Upper lobe of left lung (tissue), 6 donors: ENCODE measurements at regions not wholly inside any gene's neighbourhood (a gene's known extent, or its start where the extent isn't known, plus 50 kb on each side); places are given as distances from the start of the nearest gene placed in this dataset.
A peak's percentile ranks its signal among the peaks of the same experiment; 100 is the strongest.

Source experiments
- ATAC-seq, 2 donors: fragments of 200-7000 bp; cut with Tn5 transposase; one replicate each; pipeline ENCODE4 v1.9.1; 2022; ENCODE audit warnings: mild to moderate bottlenecking in 2 of 2, moderate library complexity in 2 of 2; ENCODE audit not compliant: low FRiP score in 2 of 2
- DNase-seq, 2 donors: peaks; one replicate each; pipeline ENCODE4 v3.0.0-alpha.2; 2019 to 2020
- H3K27ac ChIP-seq, 4 donors: fragments of 200-600 bp; sonication (generic); one replicate each; pipeline ENCODE4 v1.5.1; 2016 to 2019
- H3K27me3 ChIP-seq, 4 donors: fragments of 200-600 bp; sonication (generic); one replicate each; pipeline ENCODE4 v1.5.1; 2017 to 2019
- H3K36me3 ChIP-seq, 4 donors: fragments of 200-600 bp; sonication (generic); one replicate each; pipeline ENCODE4 v1.5.1; 2016 to 2019
- H3K4me1 ChIP-seq, 4 donors: fragments of 200-600 bp; sonication (generic); one replicate each; pipeline ENCODE4 v1.5.1; 2018 to 2019
- H3K4me3 ChIP-seq, 4 donors: fragments of 200-600 bp; sonication (generic); one replicate each; pipeline ENCODE4 v1.5.1; 2017 to 2019; ENCODE audit warnings: mild to moderate bottlenecking in 2 of 4, moderate library complexity in 1 of 4
- H3K9me3 ChIP-seq, 4 donors: fragments of 200-600 bp; sonication (generic); one replicate each; pipeline ENCODE4 v1.5.1; 2018 to 2019
- EP300 ChIP-seq, 4 donors: sonication (generic); formaldehyde crosslinking; IDR thresholded peaks; one replicate each; pipeline ENCODE4 v1.5.1; 2017; ENCODE audit warnings: antibody characterized with exemption in 4 of 4, control low read depth in 2 of 4
- POLR2A ChIP-seq, 4 donors: fragments of 450-650 bp; IDR thresholded peaks; one replicate each; pipeline ENCODE4 v1.5.1; 2016 to 2017; ENCODE audit warnings: antibody characterized with exemption in 4 of 4, mild to moderate bottlenecking in 2 of 4
- POLR2AphosphoS5 ChIP-seq, 2 donors: sonication (generic); formaldehyde crosslinking; IDR thresholded peaks; one replicate each; pipeline ENCODE4 v1.5.1; 2017; ENCODE audit warnings: antibody characterized with exemption in 2 of 2
- WGBS, 2 donors: methylation state at CpG; one replicate each; pipeline ENCODE4 v1.1.5; 2017 to 2018; 5-methylcytosine and 5-hydroxymethylcytosine counted together
- TF ChIP-seq, protein P1 (sequence below), 6 experiments: fragments of 450-650 bp in 4 of 6; fragments of 200-600 bp in 2 of 6; sonication (generic) in 2 of 6; IDR thresholded peaks; one replicate each; pipeline ENCODE4 v1.5.1; 2016 to 2019; ENCODE audit warnings: antibody characterized with exemption in 6 of 6
- donor health status: DM: no; HTN: no; CAD: no; lungs with moderate emphysema.
- donor health status: DM: no; HTN: yes; CAD: no; lungs with severe emphysema.

DNA sequence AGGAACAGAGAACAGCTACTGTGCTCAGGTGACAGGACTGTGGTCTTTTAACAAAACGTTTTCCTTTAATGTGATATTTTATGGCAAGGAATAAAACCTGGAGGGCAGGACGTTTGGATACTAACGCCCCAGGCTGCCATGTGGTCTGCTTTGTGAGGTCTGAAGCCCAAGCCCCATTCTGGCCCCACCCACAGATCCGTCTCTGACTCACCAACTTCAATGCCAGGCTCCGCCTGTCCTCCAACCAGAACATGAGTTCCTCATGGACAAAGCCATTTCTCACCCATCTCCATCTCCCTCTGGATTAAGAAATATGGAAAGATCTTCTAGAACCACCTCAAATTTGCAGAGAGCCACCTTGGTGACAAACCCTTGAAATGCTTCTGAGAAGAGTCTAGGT, 148.8 kb downstream of the CRYBB2 start:
- no peak overlapping the region for H3K4me3 ChIP-seq
- 50 to 68% methylated on average over 5 of the region's 5 CpGs for WGBS, 2 donors
- TF ChIP-seq, protein P1, sequence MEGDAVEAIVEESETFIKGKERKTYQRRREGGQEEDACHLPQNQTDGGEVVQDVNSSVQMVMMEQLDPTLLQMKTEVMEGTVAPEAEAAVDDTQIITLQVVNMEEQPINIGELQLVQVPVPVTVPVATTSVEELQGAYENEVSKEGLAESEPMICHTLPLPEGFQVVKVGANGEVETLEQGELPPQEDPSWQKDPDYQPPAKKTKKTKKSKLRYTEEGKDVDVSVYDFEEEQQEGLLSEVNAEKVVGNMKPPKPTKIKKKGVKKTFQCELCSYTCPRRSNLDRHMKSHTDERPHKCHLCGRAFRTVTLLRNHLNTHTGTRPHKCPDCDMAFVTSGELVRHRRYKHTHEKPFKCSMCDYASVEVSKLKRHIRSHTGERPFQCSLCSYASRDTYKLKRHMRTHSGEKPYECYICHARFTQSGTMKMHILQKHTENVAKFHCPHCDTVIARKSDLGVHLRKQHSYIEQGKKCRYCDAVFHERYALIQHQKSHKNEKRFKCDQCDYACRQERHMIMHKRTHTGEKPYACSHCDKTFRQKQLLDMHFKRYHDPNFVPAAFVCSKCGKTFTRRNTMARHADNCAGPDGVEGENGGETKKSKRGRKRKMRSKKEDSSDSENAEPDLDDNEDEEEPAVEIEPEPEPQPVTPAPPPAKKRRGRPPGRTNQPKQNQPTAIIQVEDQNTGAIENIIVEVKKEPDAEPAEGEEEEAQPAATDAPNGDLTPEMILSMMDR (IDR thresholded peaks at IDR 0.05), result no peak
- no peak for TF ChIP-seq POLR2A (IDR thresholded peaks at IDR 0.05)
- no peak for TF ChIP-seq EP300 (IDR thresholded peaks at IDR 0.05)
- no peak for TF ChIP-seq POLR2AphosphoS5 (IDR thresholded peaks at IDR 0.05)
- no peak overlapping the region for H3K27ac ChIP-seq
- ATAC-seq (peak in 1 of 2 donors; percentile 51), DNase-seq (no peak)
- peaks cover 18 to 44% (median 20%) of the 10 kb centered on the region in 4 donors for H3K4me1 ChIP-seq
- no peaks in the 10 kb centered on the region for H3K27me3 ChIP-seq
- H3K36me3 ChIP-seq, result peaks cover 0 to 14% (median 6%) of the 10 kb centered on the region in 4 donors
- no peaks in the 10 kb centered on the region for H3K9me3 ChIP-seq

DNA sequence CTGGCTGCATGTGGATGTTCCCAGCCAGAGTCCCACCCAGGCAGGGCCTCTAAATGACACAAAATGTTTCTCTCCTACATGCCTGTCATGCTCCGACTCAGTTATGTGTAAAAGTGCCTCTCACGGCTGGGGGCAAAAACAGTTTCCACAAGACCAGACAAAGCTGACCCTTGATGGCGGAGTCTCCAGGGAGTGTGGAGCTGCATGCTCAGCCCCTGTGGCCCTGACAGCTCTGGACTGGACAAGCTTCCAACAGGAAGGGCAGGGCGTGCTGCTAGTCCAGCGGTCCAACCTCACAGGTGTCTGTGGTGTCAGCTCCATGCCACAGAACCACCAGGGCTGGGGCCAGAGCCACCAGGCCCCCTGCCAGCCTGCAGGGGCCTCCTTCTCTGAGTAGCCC, 149.6 kb downstream of the CRYBB2 start:
- 85% methylated on average over 2 to 4 of the region's 5 CpGs for WGBS, 2 donors
- ATAC-seq, result no peak
- Histone ChIP-seq H3K4me1 (peaks cover 15 to 39% (median 18%) of the 10 kb centered on the region in 4 donors), H3K4me3 (no peak overlapping the region), H3K36me3 (peaks cover 0 to 20% (median 10%) of the 10 kb centered on the region in 4 donors), H3K27me3 (no peaks in the 10 kb centered on the region), H3K27ac (no peak overlapping the region), H3K9me3 (no peaks in the 10 kb centered on the region)
- no peak for DNase-seq
- TF ChIP-seq EP300 (IDR thresholded peaks at IDR 0.05) (no peak), POLR2A (IDR thresholded peaks at IDR 0.05) (no peak), POLR2AphosphoS5 (IDR thresholded peaks at IDR 0.05) (no peak)
- TF ChIP-seq, protein P1 (IDR thresholded peaks at IDR 0.05), result no peak

DNA sequence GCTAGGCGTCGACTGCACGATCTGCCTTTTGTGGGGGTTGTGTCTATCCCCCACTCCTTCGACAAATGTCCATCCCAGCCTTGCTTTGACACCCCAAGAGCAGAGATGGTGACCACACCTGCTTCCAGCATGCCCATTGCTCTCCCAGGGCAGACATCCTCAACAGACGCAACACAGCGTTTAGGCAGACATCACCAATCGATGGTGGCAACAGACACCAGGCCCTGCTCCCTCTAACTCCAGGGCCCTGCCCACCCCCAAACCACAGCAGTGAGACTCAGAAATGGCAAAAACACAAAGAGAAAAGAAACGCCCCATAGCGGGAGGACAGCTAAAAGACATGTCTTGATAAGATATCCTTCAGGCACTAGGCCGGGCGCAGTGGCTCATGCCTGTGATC, 150.9 kb downstream of the CRYBB2 start:
- Histone ChIP-seq H3K4me3 (no peak overlapping the region), H3K36me3 (peaks cover 0 to 25% (median 10%) of the 10 kb centered on the region in 4 donors), H3K27me3 (no peaks in the 10 kb centered on the region), H3K9me3 (no peaks in the 10 kb centered on the region), H3K27ac (no peak overlapping the region), H3K4me1 (peaks cover 2 to 29% (median 7%) of the 10 kb centered on the region in 4 donors)
- no peak for TF ChIP-seq POLR2AphosphoS5 (IDR thresholded peaks at IDR 0.05)
- no peak for TF ChIP-seq EP300 (IDR thresholded peaks at IDR 0.05)
- TF ChIP-seq, protein P1 (IDR thresholded peaks at IDR 0.05), result no peak
- TF ChIP-seq POLR2A (IDR thresholded peaks at IDR 0.05), result no peak
- DNase-seq (no peak), ATAC-seq (no peak)
- WGBS, 2 donors, result 98% methylated on average over 10 to 11 of the region's 11 CpGs

DNA sequence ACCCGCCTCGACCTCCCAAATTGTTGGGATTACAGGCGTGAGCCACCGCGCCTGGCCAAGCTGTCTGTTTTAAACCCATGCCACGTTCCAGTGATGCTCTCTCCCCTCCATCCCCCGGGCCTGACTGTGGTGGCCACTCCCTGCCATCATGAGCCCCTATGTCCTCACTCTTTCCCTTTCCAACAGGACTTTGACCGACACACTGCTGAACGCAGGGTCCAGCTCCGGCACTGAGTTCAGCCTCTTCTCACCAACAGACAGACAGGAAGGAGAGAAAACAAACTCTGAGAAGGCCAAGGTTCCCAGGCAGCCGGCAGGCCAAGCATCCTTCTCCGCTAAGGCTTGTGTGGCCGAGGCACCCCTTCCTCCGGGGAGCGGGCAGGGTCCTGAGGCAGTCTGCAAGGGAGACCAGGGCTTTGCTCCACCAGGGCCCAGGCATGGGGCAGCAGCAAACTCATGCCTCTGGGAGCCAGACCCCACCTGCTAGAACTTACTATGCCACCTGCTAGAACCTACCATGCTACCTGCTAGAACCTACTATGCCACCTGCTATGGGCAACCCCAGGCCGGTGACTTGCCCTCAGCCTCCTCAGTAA, 152.7 kb downstream of the CRYBB2 start:
- peaks cover 0 to 25% (median 10%) of the 10 kb centered on the region in 4 donors for H3K36me3 ChIP-seq
- no peaks in the 10 kb centered on the region for H3K9me3 ChIP-seq
- no peak overlapping the region for H3K4me3 ChIP-seq
- DNase-seq, result no peak
- TF ChIP-seq POLR2AphosphoS5 (IDR thresholded peaks at IDR 0.05) (no peak), EP300 (IDR thresholded peaks at IDR 0.05) (no peak), POLR2A (IDR thresholded peaks at IDR 0.05) (no peak)
- TF ChIP-seq, protein P1 (IDR thresholded peaks at IDR 0.05), result no peak
- no peaks in the 10 kb centered on the region for H3K27me3 ChIP-seq
- 97% methylated on average over 14 to 16 of the region's 16 CpGs for WGBS, 2 donors
- H3K27ac ChIP-seq, result no peak overlapping the region
- no peak for ATAC-seq
- H3K4me1 ChIP-seq, result peaks cover 0 to 13% (median 0%) of the 10 kb centered on the region in 4 donors

DNA sequence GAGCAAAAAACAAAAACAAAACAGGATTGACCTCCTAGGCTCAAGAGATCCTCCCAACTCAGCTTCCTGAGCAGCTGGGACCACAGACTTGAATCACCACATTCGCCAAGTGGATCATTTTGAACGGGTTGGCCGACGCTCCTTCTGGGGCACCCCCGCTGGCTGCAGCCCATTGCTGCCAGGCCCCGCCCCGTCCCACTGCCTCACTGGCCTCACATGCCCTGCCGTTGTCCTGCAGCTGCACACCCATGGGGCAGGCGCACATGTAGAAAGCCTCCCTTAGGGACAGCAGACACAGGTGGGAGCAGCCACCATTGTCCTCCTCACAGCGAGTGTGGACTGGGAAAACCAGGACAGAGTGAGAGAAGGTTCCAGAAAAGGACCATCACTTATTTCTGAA, 154.5 kb downstream of the CRYBB2 start:
- peaks cover 0 to 3% (median 0%) of the 10 kb centered on the region in 4 donors for H3K4me1 ChIP-seq
- peaks cover 0 to 38% (median 13%) of the 10 kb centered on the region in 4 donors for H3K36me3 ChIP-seq
- TF ChIP-seq POLR2AphosphoS5 (IDR thresholded peaks at IDR 0.05), result no peak
- no peak for TF ChIP-seq EP300 (IDR thresholded peaks at IDR 0.05)
- no peak for TF ChIP-seq POLR2A (IDR thresholded peaks at IDR 0.05)
- TF ChIP-seq, protein P1 (IDR thresholded peaks at IDR 0.05), result no peak
- H3K27me3 ChIP-seq, result no peaks in the 10 kb centered on the region
- DNase-seq, result no peak
- H3K9me3 ChIP-seq, result no peaks in the 10 kb centered on the region
- no peak for ATAC-seq
- 87 to 96% methylated on average over 10 of the region's 10 CpGs for WGBS, 2 donors
- H3K4me3 ChIP-seq, result no peak overlapping the region
- H3K27ac ChIP-seq, result no peak overlapping the region
